GM19035 (cell line): ENCODE measurements at regions not wholly inside any gene's neighbourhood (a gene's known extent, or its start where the extent isn't known, plus 50 kb on each side); places are given as distances from the start of the nearest gene placed in this dataset.

Source experiments
- ATAC-seq: cut with Tn5 transposase; IDR thresholded peaks from one replicate; pipeline ENCODE4 v1.9.1; 2021; ENCODE audit not compliant: unreplicated experiment

DNA sequence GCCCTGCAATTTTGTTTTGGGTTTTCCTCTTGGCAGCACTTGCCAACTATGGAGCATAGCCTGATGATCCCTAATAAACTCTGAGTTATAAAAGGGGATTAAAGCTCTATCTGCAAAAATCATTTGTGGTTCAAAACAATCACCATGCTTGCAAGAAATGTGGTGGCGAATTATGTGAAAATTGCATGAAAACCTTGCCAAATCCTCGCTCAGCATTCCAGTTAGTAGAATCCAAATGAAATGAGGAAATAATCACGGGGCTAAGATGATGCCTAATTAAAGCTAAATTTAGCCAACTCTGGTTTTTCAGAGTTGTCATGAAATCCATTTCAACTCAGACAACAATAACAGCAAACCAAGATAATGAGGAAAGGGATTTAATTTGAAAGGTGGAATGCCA, 73.0 kb upstream of the PROK2 start:
- ATAC-seq = no peak

DNA sequence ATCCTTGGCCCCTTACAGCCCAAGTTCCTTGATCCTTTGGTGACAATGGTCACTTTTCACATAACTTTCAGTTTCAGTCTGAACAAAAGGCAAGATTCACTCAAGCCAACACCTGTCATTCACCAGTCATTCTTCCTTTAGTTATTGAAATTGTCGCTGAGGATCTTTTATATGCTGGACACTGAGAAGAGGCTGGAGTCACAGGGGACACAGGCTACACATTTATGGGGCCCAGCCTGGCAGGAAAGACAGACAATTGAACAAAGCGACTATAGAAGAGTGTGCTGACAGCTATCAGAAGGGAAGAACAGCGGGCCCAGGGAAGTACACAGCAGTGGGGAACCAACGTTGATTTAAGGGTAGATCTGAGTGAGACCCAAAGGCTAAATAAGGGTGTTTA, 69.8 kb upstream of the PROK2 start:
- ATAC-seq = no peak

GRCh38 chr3:71854096-71854495, 69.1 kb upstream of the PROK2 start:
- ATAC-seq = no peak

DNA sequence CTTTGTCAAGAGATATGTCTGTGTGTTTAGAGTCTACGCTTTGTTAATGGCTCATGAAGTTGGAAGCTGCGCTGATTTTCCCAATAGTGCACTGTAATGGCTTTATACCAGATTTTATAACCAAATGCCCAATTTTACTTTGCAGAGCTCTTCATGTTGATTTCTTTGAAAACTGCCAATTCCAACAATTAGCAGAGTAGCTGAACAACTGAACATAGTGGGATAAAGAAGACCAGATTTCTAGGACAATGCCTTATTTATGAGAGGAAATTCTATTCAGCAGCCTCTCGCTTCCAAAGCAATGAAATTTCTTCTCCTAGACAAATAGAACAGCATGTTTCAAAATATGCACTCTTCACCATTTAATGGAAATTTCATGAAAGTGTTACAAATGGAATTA, 66.9 kb upstream of the PROK2 start:
- ATAC-seq = no peak

DNA sequence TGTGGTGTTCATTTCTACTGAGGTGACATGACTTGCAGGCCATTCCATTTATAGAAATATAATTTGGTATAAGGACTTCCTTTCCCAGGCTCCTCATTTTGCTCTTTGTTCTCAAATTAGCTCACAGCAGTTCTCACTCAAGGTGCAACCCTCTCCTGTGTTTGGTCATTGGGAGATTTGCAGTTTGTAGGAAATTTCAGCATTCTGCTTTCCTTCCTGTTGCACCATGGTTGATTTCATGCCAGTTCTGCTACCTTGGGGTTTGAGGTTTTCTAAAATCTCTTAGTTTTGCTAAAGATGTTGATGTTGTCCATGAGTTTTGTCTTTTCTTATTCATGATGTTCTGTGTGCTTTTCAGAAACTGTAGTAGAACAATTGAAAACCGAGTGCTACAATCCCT, 65.7 kb upstream of the PROK2 start:
- ATAC-seq = no peak

DNA sequence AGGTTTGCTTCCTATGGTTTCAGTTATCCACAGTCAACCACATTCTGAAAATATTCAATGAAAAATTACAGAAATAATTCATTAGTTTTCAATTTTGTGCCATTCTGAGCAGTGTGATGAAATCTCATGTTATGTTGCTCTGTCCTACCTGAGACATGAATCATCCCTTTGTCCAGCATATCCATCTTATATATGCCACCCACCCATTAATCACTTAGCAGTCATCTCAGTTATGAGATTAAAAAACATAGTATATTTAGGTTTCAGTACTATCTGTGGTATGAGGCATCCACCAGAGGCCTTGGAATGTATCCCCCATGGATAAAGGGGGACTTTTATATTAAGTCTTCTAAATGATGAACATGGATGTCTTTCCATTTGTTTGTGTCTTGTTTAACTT, 64.7 kb upstream of the PROK2 start:
- ATAC-seq = no peak

DNA sequence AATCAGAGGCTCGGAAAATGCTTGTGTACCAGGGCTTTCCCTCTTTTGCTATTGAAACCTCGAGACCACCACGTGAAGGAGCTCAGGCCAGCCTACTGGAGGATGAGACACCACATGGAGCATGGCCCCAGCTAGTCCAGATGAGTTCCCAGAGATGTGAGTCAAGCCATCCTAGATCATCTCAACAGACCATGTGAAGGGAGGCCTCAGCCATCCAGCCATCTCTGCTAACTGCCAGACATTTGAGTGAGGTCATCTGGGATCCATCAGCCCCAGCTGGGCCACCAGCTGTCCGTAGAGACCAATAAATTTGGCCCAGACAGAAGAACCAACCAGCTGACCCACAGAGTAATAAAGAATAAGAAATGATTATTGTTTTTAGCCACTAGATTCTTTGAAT, 62.8 kb upstream of the PROK2 start:
- no peak for ATAC-seq

- ATAC-seq = no peak
These were observed 61.2 kb upstream of the PROK2 start for GRCh38 chr3:71846185-71846584.

GRCh38 chr3:71843071-71843470, 58.1 kb upstream of the PROK2 start:
- ATAC-seq = no peak

GRCh38 chr3:71838406-71838805, 53.5 kb upstream of the PROK2 start:
- no peak for ATAC-seq
